H9 (cell line): ENCODE measurements at regions not wholly inside any gene's neighbourhood (a gene's known extent, or its start where the extent isn't known, plus 50 kb on each side); places are given as distances from the start of the nearest gene placed in this dataset.
A peak's percentile ranks its signal among the peaks of the same experiment; 100 is the strongest.

ENCODE experiments used
- DNase-seq: peaks from one replicate; pipeline ENCODE4 v3.0.0-alpha.2; 2017
- H2AFZ ChIP-seq: one replicate; pipeline ENCODE4 v1.6.1; 2013; ENCODE audit warnings: mild to moderate bottlenecking, low read length, control low read depth, moderate library complexity
- H2AK5ac ChIP-seq: 2 replicates; pipeline ENCODE4 v1.6.1; 2013; ENCODE audit warnings: low read length, control low read depth, mixed read lengths; ENCODE audit not compliant: insufficient read length
- H2BK120ac ChIP-seq: one replicate; pipeline ENCODE4 v1.6.1; 2013; ENCODE audit warnings: low read depth, mild to moderate bottlenecking, low read length, control low read depth, inconsistent platforms; ENCODE audit not compliant: poor library complexity, severe bottlenecking
- H2BK12ac ChIP-seq: 2 replicates; pipeline ENCODE4 v1.6.1; 2013; ENCODE audit warnings: low read length, control low read depth, mixed read lengths, low read depth; ENCODE audit not compliant: insufficient read length
- H2BK15ac ChIP-seq: 2 replicates; pipeline ENCODE4 v1.6.1; 2013; ENCODE audit warnings: low read depth, low read length, control low read depth
- H2BK20ac ChIP-seq: one replicate; pipeline ENCODE4 v1.6.1; 2013; ENCODE audit warnings: low read depth, mild to moderate bottlenecking, low read length, control low read depth, inconsistent platforms; ENCODE audit not compliant: poor library complexity, severe bottlenecking
- H2BK5ac ChIP-seq: 2 replicates; pipeline ENCODE4 v1.6.1; 2013; ENCODE audit warnings: low read length, control low read depth, mixed read lengths; ENCODE audit not compliant: insufficient read length
- H3K14ac ChIP-seq: 2 replicates; pipeline ENCODE4 v1.6.1; 2013; ENCODE audit warnings: low read length, control low read depth; ENCODE audit not compliant: insufficient read depth
- H3K18ac ChIP-seq: 2 replicates; pipeline ENCODE4 v1.6.1; 2013; ENCODE audit warnings: low read depth, mild to moderate bottlenecking, mixed read lengths, low read length, control low read depth; ENCODE audit not compliant: insufficient read length
- H3K23ac ChIP-seq: 2 replicates; pipeline ENCODE4 v1.6.1; 2013; ENCODE audit warnings: low read length, control low read depth, mixed read lengths, low read depth; ENCODE audit not compliant: insufficient read length
- H3K23me2 ChIP-seq: 2 replicates; pipeline ENCODE4 v1.6.1; 2013; ENCODE audit warnings: low read depth, mild to moderate bottlenecking, mixed read lengths, low read length, control low read depth; ENCODE audit not compliant: insufficient read length, poor library complexity, severe bottlenecking
- H3K27ac ChIP-seq: 2 replicates; pipeline ENCODE4 v1.5.1; 2013; ENCODE audit warnings: low read length, control low read depth, mixed read lengths, low read depth; ENCODE audit not compliant: insufficient read length
- H3K27me3 ChIP-seq: 2 replicates; pipeline ENCODE4 v1.6.1; 2013; ENCODE audit warnings: low read length, control low read depth, inconsistent platforms; ENCODE audit not compliant: insufficient read depth
- H3K4ac ChIP-seq: 2 replicates; pipeline ENCODE4 v1.6.1; 2013; ENCODE audit warnings: low read depth, mild to moderate bottlenecking, control low read depth, inconsistent platforms, low read length, moderate library complexity
- H3K4me1 ChIP-seq: 2 replicates; pipeline ENCODE4 v1.6.1; 2013; ENCODE audit warnings: low read length, control low read depth, inconsistent platforms; ENCODE audit not compliant: insufficient read depth
- H3K4me2 ChIP-seq: 2 replicates; pipeline ENCODE4 v1.6.1; 2013; ENCODE audit warnings: low read length, control low read depth, mixed read lengths; ENCODE audit not compliant: insufficient read length, insufficient read depth
- H3K56ac ChIP-seq: 2 replicates; pipeline ENCODE4 v1.6.1; 2013; ENCODE audit warnings: low read depth, mild to moderate bottlenecking, mixed read lengths, low read length, control low read depth; ENCODE audit not compliant: insufficient read length
- H3K79me1 ChIP-seq: 2 replicates; pipeline ENCODE4 v1.6.1; 2013; ENCODE audit warnings: low read depth, mild to moderate bottlenecking, moderate library complexity, low read length, control low read depth, inconsistent platforms; ENCODE audit not compliant: insufficient read depth, poor library complexity, severe bottlenecking
- H3K79me2 ChIP-seq: 2 replicates; pipeline ENCODE4 v1.6.1; 2013; ENCODE audit warnings: low read length, control low read depth, inconsistent platforms; ENCODE audit not compliant: insufficient read depth
- H3K9ac ChIP-seq: 2 replicates; pipeline ENCODE4 v1.6.1; 2013; ENCODE audit warnings: low read length, control low read depth, mixed read lengths; ENCODE audit not compliant: insufficient read length; ENCODE audit errors: extremely low read depth
- H3K9me3 ChIP-seq: one replicate; pipeline ENCODE4 v1.6.1; 2013; ENCODE audit warnings: low read depth, low read length, inconsistent platforms; ENCODE audit not compliant: control insufficient read depth
- H3T11ph ChIP-seq: one replicate; pipeline ENCODE4 v1.6.1; 2013; ENCODE audit warnings: mild to moderate bottlenecking, low read length, control low read depth, inconsistent platforms
- H4K20me1 ChIP-seq: one replicate; pipeline ENCODE4 v1.6.1; 2013; ENCODE audit not compliant: control insufficient read depth, insufficient read length, insufficient read depth
- H4K5ac ChIP-seq: 2 replicates; pipeline ENCODE4 v1.6.1; 2013; ENCODE audit warnings: low read depth, mild to moderate bottlenecking, mixed read lengths, low read length, control low read depth; ENCODE audit not compliant: insufficient read length
- H4K8ac ChIP-seq: replicated peaks from 2 replicates; pipeline ENCODE4 v1.6.1; 2013; ENCODE audit warnings: low read length, control low read depth, mixed read lengths, low read depth; ENCODE audit not compliant: insufficient read length
- H4K91ac ChIP-seq: 2 replicates; pipeline ENCODE4 v1.6.1; 2013; ENCODE audit warnings: low read depth, mild to moderate bottlenecking, moderate library complexity, mixed read lengths, low read length, control low read depth; ENCODE audit not compliant: insufficient read length
- H3K27ac Mint-ChIP-seq, 3 experiments: 2 replicates in 2 of 3; 3 replicates in 1 of 3; pipeline ENCODE4 v1.8.0; 2020 to 2021; ENCODE audit warnings: mixed read lengths in 3 of 3, mild to moderate bottlenecking in 1 of 3, moderate library complexity in 1 of 3
- H3K27me3 Mint-ChIP-seq: 2 replicates; pipeline ENCODE4 v1.8.0; 2021; ENCODE audit warnings: low read depth, mild to moderate bottlenecking, moderate library complexity, mixed read lengths
- H3K36me3 Mint-ChIP-seq, 3 experiments: 2 replicates in 2 of 3; 3 replicates in 1 of 3; pipeline ENCODE4 v1.8.0; 2020 to 2021; ENCODE audit warnings: low read depth in 3 of 3, mixed read lengths in 3 of 3; ENCODE audit not compliant: insufficient read depth in 1 of 3
- H3K4me1 Mint-ChIP-seq, 2 experiments: 2 replicates each; pipeline ENCODE4 v1.8.0; 2020; ENCODE audit warnings: mixed read lengths in 2 of 2
- H3K4me3 Mint-ChIP-seq, 2 experiments: 2 replicates in 1 of 2; 3 replicates in 1 of 2; pipeline ENCODE4 v1.8.0; 2020 to 2021; ENCODE audit warnings: mild to moderate bottlenecking in 2 of 2, mixed read lengths in 2 of 2, moderate library complexity in 1 of 2
- H3K9me3 Mint-ChIP-seq, 2 experiments: 2 replicates in 1 of 2; 3 replicates in 1 of 2; pipeline ENCODE4 v1.8.0; 2020; ENCODE audit warnings: mild to moderate bottlenecking in 2 of 2, mixed read lengths in 2 of 2, moderate library complexity in 1 of 2
- WGBS: extraction: QIAGEN DNeasy Blood & Tissue Kit; methylation state at CpG from one replicate; pipeline ENCODE4 v1.1.7; 2013; ENCODE audit warnings: missing lambda C conversion rate, low lambda C conversion rate, mixed read lengths; ENCODE audit not compliant: insufficient read length; ENCODE audit errors: extremely low coverage; 5-methylcytosine and 5-hydroxymethylcytosine counted together
- TF ChIP-seq, protein P1 (sequence below): fragments of 200-600 bp; sonication (generic); conservative IDR thresholded peaks from 3 replicates; pipeline ENCODE4 v1.8.0; 2021; ENCODE audit warnings: antibody characterized with exemption, mild to moderate bottlenecking

DNA sequence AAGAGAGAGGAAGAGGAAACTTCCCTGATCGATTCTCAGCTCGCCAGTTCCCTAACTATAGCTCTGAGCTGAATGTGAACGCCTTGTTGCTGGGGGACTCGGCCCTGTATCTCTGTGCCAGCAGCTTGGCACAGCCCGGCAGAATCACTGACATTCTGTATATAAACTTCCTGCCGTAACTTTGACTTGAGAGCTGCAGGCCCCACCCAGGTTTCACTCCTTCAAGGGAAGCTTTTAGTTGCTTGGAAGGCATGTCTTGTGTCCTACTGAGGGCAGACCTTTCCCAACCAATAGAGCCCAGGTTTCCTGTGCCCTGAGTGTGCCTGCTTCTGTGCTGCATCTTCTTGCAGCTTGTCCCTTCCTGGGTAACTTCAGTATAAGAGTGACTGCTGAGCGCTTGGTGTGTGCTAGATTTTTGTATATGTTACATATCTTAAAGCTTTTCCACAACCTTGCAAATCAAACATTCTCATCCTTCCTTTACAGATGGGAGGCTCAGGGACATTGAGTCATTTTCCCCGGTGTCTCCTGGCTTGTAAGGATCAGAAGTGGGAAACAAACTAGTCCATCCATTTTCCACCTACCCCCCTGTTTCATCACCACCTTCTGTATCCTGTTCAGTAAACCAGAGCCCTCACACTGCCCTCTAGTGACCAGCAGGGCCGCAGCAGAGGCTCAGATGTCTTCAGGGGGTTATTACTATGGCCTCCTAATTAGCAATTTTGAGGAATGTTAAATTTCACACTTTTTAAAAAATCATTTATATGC, 225.2 kb upstream of the PRSS58 start:
- Histone ChIP-seq H2BK20ac (no peak overlapping the region), H3K79me1 (no peaks in the 10 kb centered on the region), H3K4ac (no peak overlapping the region), H4K91ac (no peak overlapping the region), H3K18ac (no peak overlapping the region), H3K79me2 (no peaks in the 10 kb centered on the region), H4K20me1 (no peaks in the 10 kb centered on the region), H3K23me2 (no peaks in the 10 kb centered on the region), H3K56ac (no peak overlapping the region), H2BK12ac (no peak overlapping the region), H3K9me3 (no peaks in the 10 kb centered on the region), H3K23ac (no peak overlapping the region), H3K4me1 (no peaks in the 10 kb centered on the region), H3K27ac (no peak overlapping the region), H3T11ph (no peak overlapping the region), H3K14ac (no peak overlapping the region), H2BK120ac (no peak overlapping the region), H2AK5ac (no peak overlapping the region), H3K9ac (no peak overlapping the region), H3K4me2 (no peak overlapping the region), H4K5ac (no peak overlapping the region), H4K8ac (no peak overlapping the region), H3K27me3 (no peaks in the 10 kb centered on the region), H2AFZ (peak overlapping the region; percentile 90), H2BK15ac (no peak overlapping the region), H2BK5ac (no peak overlapping the region)
- Mint-ChIP-seq H3K9me3 (no peaks in the 10 kb centered on the region), H3K27me3 (no peaks in the 10 kb centered on the region; the same call in none of the 2 replicates), H3K4me1 (peaks cover 8 to 13% of the 10 kb centered on the region in 2 experiments), H3K27ac (peak overlapping the region in 1 of 3 experiments; percentile 49; a peak in 2 of 7 replicates), H3K36me3 (no peaks in the 10 kb centered on the region), H3K4me3 (no peak overlapping the region)
- TF ChIP-seq, protein P1, sequence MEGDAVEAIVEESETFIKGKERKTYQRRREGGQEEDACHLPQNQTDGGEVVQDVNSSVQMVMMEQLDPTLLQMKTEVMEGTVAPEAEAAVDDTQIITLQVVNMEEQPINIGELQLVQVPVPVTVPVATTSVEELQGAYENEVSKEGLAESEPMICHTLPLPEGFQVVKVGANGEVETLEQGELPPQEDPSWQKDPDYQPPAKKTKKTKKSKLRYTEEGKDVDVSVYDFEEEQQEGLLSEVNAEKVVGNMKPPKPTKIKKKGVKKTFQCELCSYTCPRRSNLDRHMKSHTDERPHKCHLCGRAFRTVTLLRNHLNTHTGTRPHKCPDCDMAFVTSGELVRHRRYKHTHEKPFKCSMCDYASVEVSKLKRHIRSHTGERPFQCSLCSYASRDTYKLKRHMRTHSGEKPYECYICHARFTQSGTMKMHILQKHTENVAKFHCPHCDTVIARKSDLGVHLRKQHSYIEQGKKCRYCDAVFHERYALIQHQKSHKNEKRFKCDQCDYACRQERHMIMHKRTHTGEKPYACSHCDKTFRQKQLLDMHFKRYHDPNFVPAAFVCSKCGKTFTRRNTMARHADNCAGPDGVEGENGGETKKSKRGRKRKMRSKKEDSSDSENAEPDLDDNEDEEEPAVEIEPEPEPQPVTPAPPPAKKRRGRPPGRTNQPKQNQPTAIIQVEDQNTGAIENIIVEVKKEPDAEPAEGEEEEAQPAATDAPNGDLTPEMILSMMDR, result peak; percentile 85
- WGBS, result no CpG with 5 or more reads among the region's 9 CpGs
- DNase-seq, result peak; percentile 61
